ENCODE measurements at regions not wholly inside any gene's neighbourhood (a gene's known extent, or its start where the extent isn't known, plus 50 kb on each side); places are given as distances from the start of the nearest gene placed in this dataset.

DNA sequence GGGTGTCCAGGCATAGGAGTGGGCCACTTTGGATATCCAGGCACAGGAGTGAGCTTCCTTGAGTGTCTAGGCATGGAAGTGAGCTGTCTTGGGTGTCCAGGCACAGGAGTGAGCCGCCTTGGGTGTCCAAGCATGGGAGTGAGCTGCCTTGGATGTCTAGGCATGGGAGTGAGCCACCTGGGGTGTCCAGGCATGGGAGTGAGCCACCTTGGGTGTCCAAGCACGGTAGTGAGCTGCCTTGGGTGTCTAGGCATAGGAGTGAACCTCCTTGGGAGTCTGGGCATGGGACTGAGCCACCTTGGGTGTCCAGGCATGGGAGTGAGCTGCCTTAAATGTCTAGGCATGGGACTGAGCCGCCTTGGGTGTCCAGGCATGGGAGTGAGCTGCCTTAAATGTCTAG lies 146.3 kb downstream of the C1orf94 start:
- Histone ChIP-seq H3K36me3 (ENCODE audit: control insufficient read depth in 1 of 2, insufficient read depth in 2 of 2, low read length in 2 of 2) (no peaks in the 10 kb centered on the region), H3K9ac (ENCODE audit: low read depth in 1 of 2, low read length in 2 of 2) (no peak overlapping the region), H3K27ac (ENCODE audit: low read depth, low read length) (no peak overlapping the region), H3K27me3 (ENCODE audit: control insufficient read depth in 1 of 2, insufficient read depth in 2 of 2, low read length in 2 of 2) (peaks cover 0 to 8% of the 10 kb centered on the region in 2 donors), H3K4me3 (ENCODE audit: low read depth in 1 of 2, low read length in 2 of 2) (no peak overlapping the region), H3K9me3 (ENCODE audit: control insufficient read depth in 1 of 2, low read length in 2 of 2) (no peaks in the 10 kb centered on the region), H3K4me1 (ENCODE audit: control insufficient read depth in 1 of 2, insufficient read depth in 2 of 2, low read length in 2 of 2) (no peaks in the 10 kb centered on the region)

DNA sequence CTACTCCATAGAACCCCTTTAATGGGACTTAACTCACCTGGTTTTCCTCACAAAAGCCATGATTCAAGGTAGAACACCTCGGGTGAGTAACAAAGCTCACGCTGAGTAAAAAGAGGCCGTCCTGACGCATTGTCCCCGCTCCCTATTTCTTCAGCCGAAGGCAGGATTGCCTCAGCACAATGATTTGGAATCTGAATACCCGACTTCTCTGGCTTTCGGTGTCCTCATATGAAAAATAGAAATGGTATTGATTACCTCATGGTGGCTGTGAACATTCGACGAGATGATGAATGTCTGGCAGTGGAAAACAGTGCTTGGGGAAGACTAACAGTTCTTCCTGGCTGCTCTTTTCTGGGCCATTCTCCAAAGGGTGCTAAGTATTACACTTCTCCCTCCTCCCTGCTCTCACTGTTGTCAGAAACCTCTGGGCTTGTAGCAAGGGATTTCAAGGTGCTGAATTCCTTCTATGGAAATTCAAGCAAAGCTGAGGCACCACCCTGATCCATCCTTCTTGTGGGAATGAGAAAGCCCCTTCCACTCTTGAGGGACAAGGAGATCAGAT lies 148.3 kb downstream of the C1orf94 start:
- Histone ChIP-seq H3K4me3 (ENCODE audit: low read depth in 1 of 2, low read length in 2 of 2) (no peak overlapping the region), H3K36me3 (ENCODE audit: control insufficient read depth in 1 of 2, insufficient read depth in 2 of 2, low read length in 2 of 2) (no peaks in the 10 kb centered on the region), H3K4me1 (ENCODE audit: control insufficient read depth in 1 of 2, insufficient read depth in 2 of 2, low read length in 2 of 2) (no peaks in the 10 kb centered on the region), H3K27ac (ENCODE audit: low read depth, low read length) (no peak overlapping the region), H3K9me3 (ENCODE audit: control insufficient read depth in 1 of 2, low read length in 2 of 2) (no peaks in the 10 kb centered on the region), H3K27me3 (ENCODE audit: control insufficient read depth in 1 of 2, insufficient read depth in 2 of 2, low read length in 2 of 2) (peaks cover 0 to 8% of the 10 kb centered on the region in 2 donors), H3K9ac (ENCODE audit: low read depth in 1 of 2, low read length in 2 of 2) (no peak overlapping the region)

- Histone ChIP-seq H3K9ac (ENCODE audit: low read depth in 1 of 2, low read length in 2 of 2) (no peak overlapping the region), H3K4me3 (ENCODE audit: low read depth in 1 of 2, low read length in 2 of 2) (no peak overlapping the region), H3K27me3 (ENCODE audit: control insufficient read depth in 1 of 2, insufficient read depth in 2 of 2, low read length in 2 of 2) (peaks cover 0 to 11% of the 10 kb centered on the region in 2 donors), H3K4me1 (ENCODE audit: control insufficient read depth in 1 of 2, insufficient read depth in 2 of 2, low read length in 2 of 2) (no peaks in the 10 kb centered on the region), H3K36me3 (ENCODE audit: control insufficient read depth in 1 of 2, insufficient read depth in 2 of 2, low read length in 2 of 2) (no peaks in the 10 kb centered on the region), H3K27ac (ENCODE audit: low read depth, low read length) (no peak overlapping the region), H3K9me3 (ENCODE audit: control insufficient read depth in 1 of 2, low read length in 2 of 2) (no peaks in the 10 kb centered on the region)
Observed at GRCh38 chr1:34328281-34328799, 151.6 kb downstream of the C1orf94 start.

- Histone ChIP-seq H3K27ac (ENCODE audit: low read depth, low read length) (no peak overlapping the region), H3K9ac (ENCODE audit: low read depth in 1 of 2, low read length in 2 of 2) (no peak overlapping the region), H3K4me3 (ENCODE audit: low read depth in 1 of 2, low read length in 2 of 2) (no peak overlapping the region)
Observed at GRCh38 chr1:34330061-34330460, 153.4 kb downstream of the C1orf94 start.

DNA sequence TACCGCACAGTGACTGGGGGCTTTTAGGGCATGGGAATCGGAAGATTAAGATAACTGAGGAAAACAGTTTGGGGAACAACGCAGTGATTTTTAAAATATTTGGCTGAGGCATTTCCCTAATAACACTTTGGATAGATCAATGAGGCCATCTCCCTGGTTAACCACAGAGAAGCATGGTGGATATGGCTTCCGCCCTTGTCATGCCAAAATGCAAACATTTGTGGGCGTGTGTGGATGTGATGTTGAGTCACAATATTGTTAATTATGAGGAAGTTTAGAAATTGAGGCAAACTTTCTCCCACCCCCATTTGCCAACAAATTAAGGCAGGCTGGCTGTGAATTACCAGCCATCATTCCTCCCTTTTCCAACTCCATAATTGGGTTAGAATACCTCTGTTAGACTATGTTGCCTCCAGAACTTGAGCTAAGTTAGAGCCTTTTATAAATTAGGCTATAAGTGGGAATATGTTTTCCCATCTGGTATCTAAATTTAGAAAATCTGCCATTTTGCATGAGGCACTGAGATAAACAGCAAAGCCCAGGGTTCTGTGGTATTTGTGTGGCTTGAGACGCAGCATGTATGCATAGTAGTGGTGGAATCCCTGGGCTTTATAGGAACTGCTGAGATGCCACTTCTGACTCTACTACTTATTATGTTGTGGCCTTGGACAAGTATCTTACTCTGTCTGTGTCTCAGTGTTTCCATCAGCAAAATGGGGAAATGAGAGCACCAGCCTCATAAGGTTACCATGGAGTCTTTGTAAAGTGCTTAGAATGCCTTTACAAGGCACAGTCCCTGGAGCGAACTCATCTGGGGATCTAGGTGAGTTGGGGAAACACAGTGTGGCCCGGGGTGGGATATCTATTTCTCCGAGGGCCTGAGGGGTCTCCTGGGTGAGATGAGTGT lies 154.6 kb downstream of the C1orf94 start:
- Histone ChIP-seq H3K27ac (ENCODE audit: low read depth, low read length) (no peak overlapping the region), H3K9ac (ENCODE audit: low read depth in 1 of 2, low read length in 2 of 2) (no peak overlapping the region), H3K4me1 (ENCODE audit: control insufficient read depth in 1 of 2, insufficient read depth in 2 of 2, low read length in 2 of 2) (no peaks in the 10 kb centered on the region), H3K4me3 (ENCODE audit: low read depth in 1 of 2, low read length in 2 of 2) (no peak overlapping the region), H3K9me3 (ENCODE audit: control insufficient read depth in 1 of 2, low read length in 2 of 2) (no peaks in the 10 kb centered on the region), H3K36me3 (ENCODE audit: control insufficient read depth in 1 of 2, insufficient read depth in 2 of 2, low read length in 2 of 2) (no peaks in the 10 kb centered on the region), H3K27me3 (ENCODE audit: control insufficient read depth in 1 of 2, insufficient read depth in 2 of 2, low read length in 2 of 2) (peaks cover 0 to 11% of the 10 kb centered on the region in 2 donors)

More at GRCh38 chr1:34330061-34330460, 153.4 kb downstream of the C1orf94 start:
- Histone ChIP-seq H3K36me3 (ENCODE audit: control insufficient read depth in 1 of 2, insufficient read depth in 2 of 2, low read length in 2 of 2) (no peaks in the 10 kb centered on the region), H3K27me3 (ENCODE audit: control insufficient read depth in 1 of 2, insufficient read depth in 2 of 2, low read length in 2 of 2) (peaks cover 0 to 11% of the 10 kb centered on the region in 2 donors), H3K9me3 (ENCODE audit: control insufficient read depth in 1 of 2, low read length in 2 of 2) (no peaks in the 10 kb centered on the region), H3K4me1 (ENCODE audit: control insufficient read depth in 1 of 2, insufficient read depth in 2 of 2, low read length in 2 of 2) (no peaks in the 10 kb centered on the region)

DNA sequence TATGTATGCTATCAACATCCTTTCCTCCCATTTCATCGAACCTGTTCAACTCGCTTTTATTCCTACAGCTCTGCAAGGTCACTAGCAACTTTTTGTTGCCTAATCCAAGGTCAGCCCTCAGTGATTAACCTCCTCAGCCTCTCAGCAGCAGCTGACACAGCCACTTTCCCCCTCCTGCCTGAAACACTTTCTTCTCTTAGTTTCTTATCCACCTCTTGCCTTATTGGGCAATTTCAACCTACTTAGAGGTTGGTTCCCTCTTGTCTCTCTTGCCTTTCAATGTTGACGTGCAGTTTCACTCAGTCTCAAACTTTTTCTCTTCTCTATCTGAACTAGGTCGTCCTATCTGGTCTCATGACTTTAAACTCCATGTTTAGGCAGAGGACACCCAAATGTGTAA lies 156.3 kb downstream of the C1orf94 start:
- H3K4me3 ChIP-seq (ENCODE audit: low read depth in 1 of 2, low read length in 2 of 2), result no peak overlapping the region
- H3K9me3 ChIP-seq (ENCODE audit: control insufficient read depth in 1 of 2, low read length in 2 of 2), result no peaks in the 10 kb centered on the region
- no peak overlapping the region for H3K27ac ChIP-seq (ENCODE audit: low read depth, low read length)
- no peaks in the 10 kb centered on the region for H3K36me3 ChIP-seq (ENCODE audit: control insufficient read depth in 1 of 2, insufficient read depth in 2 of 2, low read length in 2 of 2)
- H3K9ac ChIP-seq (ENCODE audit: low read depth in 1 of 2, low read length in 2 of 2), result no peak overlapping the region
- no peaks in the 10 kb centered on the region for H3K4me1 ChIP-seq (ENCODE audit: control insufficient read depth in 1 of 2, insufficient read depth in 2 of 2, low read length in 2 of 2)
- peaks cover under 1 to 9% of the 10 kb centered on the region in 2 donors for H3K27me3 ChIP-seq (ENCODE audit: control insufficient read depth in 1 of 2, insufficient read depth in 2 of 2, low read length in 2 of 2)

- Histone ChIP-seq H3K4me1 (ENCODE audit: control insufficient read depth in 1 of 2, insufficient read depth in 2 of 2, low read length in 2 of 2) (no peaks in the 10 kb centered on the region), H3K27ac (ENCODE audit: low read depth, low read length) (no peak overlapping the region), H3K36me3 (ENCODE audit: control insufficient read depth in 1 of 2, insufficient read depth in 2 of 2, low read length in 2 of 2) (no peaks in the 10 kb centered on the region), H3K4me3 (ENCODE audit: low read depth in 1 of 2, low read length in 2 of 2) (no peak overlapping the region), H3K9me3 (ENCODE audit: control insufficient read depth in 1 of 2, low read length in 2 of 2) (no peaks in the 10 kb centered on the region), H3K27me3 (ENCODE audit: control insufficient read depth in 1 of 2, insufficient read depth in 2 of 2, low read length in 2 of 2) (peaks cover 3 to 6% of the 10 kb centered on the region in 2 donors), H3K9ac (ENCODE audit: low read depth in 1 of 2, low read length in 2 of 2) (no peak overlapping the region)
Observed at GRCh38 chr1:34338871-34339270, 162.2 kb downstream of the C1orf94 start.

GRCh38 chr1:34341896-34342295 lies 165.2 kb downstream of the C1orf94 start:
- H3K27me3 ChIP-seq (ENCODE audit: control insufficient read depth in 1 of 2, insufficient read depth in 2 of 2, low read length in 2 of 2), result peaks cover 3 to 6% of the 10 kb centered on the region in 2 donors
- no peaks in the 10 kb centered on the region for H3K36me3 ChIP-seq (ENCODE audit: control insufficient read depth in 1 of 2, insufficient read depth in 2 of 2, low read length in 2 of 2)
- H3K27ac ChIP-seq (ENCODE audit: low read depth, low read length), result no peak overlapping the region
- H3K4me1 ChIP-seq (ENCODE audit: control insufficient read depth in 1 of 2, insufficient read depth in 2 of 2, low read length in 2 of 2), result no peaks in the 10 kb centered on the region
- H3K9me3 ChIP-seq (ENCODE audit: control insufficient read depth in 1 of 2, low read length in 2 of 2), result no peaks in the 10 kb centered on the region
- no peak overlapping the region for H3K4me3 ChIP-seq (ENCODE audit: low read depth in 1 of 2, low read length in 2 of 2)
- H3K9ac ChIP-seq (ENCODE audit: low read depth in 1 of 2, low read length in 2 of 2), result no peak overlapping the region

DNA sequence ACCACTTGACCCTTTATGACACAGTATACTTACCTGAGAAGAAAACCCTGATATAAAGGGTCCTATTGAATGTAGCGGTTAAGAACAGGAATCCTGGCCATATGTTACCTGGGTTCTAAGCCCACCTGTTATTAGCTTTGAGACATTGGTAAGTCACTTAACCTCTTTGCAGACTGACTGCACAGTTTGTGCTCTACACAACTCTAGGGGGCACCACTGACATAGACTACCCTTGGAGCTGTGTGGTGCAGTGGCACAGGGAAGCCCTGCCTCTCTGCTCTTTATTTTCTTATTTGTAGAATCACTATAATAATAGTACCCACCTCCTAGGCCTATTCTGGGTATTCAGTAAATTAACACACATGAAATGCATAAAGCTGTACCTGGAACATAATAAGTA lies 165.6 kb downstream of the C1orf94 start:
- Histone ChIP-seq H3K9me3 (ENCODE audit: control insufficient read depth in 1 of 2, low read length in 2 of 2) (no peaks in the 10 kb centered on the region), H3K36me3 (ENCODE audit: control insufficient read depth in 1 of 2, insufficient read depth in 2 of 2, low read length in 2 of 2) (no peaks in the 10 kb centered on the region), H3K9ac (ENCODE audit: low read depth in 1 of 2, low read length in 2 of 2) (no peak overlapping the region), H3K27me3 (ENCODE audit: control insufficient read depth in 1 of 2, insufficient read depth in 2 of 2, low read length in 2 of 2) (peaks cover 3 to 6% of the 10 kb centered on the region in 2 donors), H3K4me1 (ENCODE audit: control insufficient read depth in 1 of 2, insufficient read depth in 2 of 2, low read length in 2 of 2) (no peaks in the 10 kb centered on the region), H3K4me3 (ENCODE audit: low read depth in 1 of 2, low read length in 2 of 2) (no peak overlapping the region), H3K27ac (ENCODE audit: low read depth, low read length) (no peak overlapping the region)

DNA sequence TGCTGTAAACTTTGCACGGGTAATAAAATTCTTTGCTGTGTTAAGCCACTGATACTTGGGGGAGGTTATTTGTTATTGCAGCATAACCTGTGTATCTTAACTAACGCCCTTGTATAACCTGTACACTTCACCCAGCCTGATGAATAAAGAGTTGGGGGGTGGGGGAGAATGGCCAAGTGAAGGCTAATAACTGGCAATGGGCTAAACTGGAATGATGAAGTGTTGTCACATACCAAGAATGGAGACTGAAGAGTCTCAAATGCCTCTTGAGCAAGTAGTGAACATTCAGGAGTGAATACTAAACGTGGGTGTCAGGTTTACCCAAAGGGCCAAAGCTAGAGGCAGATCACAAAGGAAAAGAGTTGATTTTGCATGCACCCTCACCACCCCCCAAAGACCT lies 169.4 kb downstream of the C1orf94 start:
- H3K4me3 ChIP-seq (ENCODE audit: low read depth in 1 of 2, low read length in 2 of 2), result no peak overlapping the region
- H3K36me3 ChIP-seq (ENCODE audit: control insufficient read depth in 1 of 2, insufficient read depth in 2 of 2, low read length in 2 of 2), result no peaks in the 10 kb centered on the region
- H3K27me3 ChIP-seq (ENCODE audit: control insufficient read depth in 1 of 2, insufficient read depth in 2 of 2, low read length in 2 of 2), result no peaks in the 10 kb centered on the region
- H3K9ac ChIP-seq (ENCODE audit: low read depth in 1 of 2, low read length in 2 of 2), result no peak overlapping the region
- no peaks in the 10 kb centered on the region for H3K9me3 ChIP-seq (ENCODE audit: control insufficient read depth in 1 of 2, low read length in 2 of 2)
- H3K4me1 ChIP-seq (ENCODE audit: control insufficient read depth in 1 of 2, insufficient read depth in 2 of 2, low read length in 2 of 2), result no peaks in the 10 kb centered on the region
- H3K27ac ChIP-seq (ENCODE audit: low read depth, low read length), result no peak overlapping the region

All from duodenal mucosa (tissue), 2 donors.